ENCODE measurements at regions not wholly inside any gene's neighbourhood (a gene's known extent, or its start where the extent isn't known, plus 50 kb on each side); places are given as distances from the start of the nearest gene placed in this dataset.
"Not testable (repeated sequence)": the region's sequence is repeated elsewhere in the genome, so short reads cannot be mapped to it uniquely, and the experiment has no call there.

GRCh38 chr20:29296256-29297230, 1960.9 kb upstream of the DEFB115 start:
- no peak for DNase-seq (ENCODE audit: low spot score)

- DNase-seq (ENCODE audit: low spot score): no peak
Observed at GRCh38 chr20:29297411-29298270, 1959.8 kb upstream of the DEFB115 start.

- DNase-seq (ENCODE audit: low spot score): no peak
Observed at GRCh38 chr20:29298271-29298590, 1959.2 kb upstream of the DEFB115 start.

GRCh38 chr20:29298759-29299613, 1958.5 kb upstream of the DEFB115 start:
- DNase-seq (ENCODE audit: low spot score): no peak

- no peak for DNase-seq (ENCODE audit: low spot score)
Observed at GRCh38 chr20:29299811-29300578, 1957.5 kb upstream of the DEFB115 start.

GRCh38 chr20:29300579-29301551, 1956.6 kb upstream of the DEFB115 start:
- no peak for DNase-seq (ENCODE audit: low spot score)

- no peak for DNase-seq (ENCODE audit: low spot score)
Observed at GRCh38 chr20:29301624-29302259, 1955.7 kb upstream of the DEFB115 start.

- no peak for DNase-seq (ENCODE audit: low spot score)
Observed at GRCh38 chr20:29302979-29303644, 1954.4 kb upstream of the DEFB115 start.

- DNase-seq (ENCODE audit: low spot score): no peak
Observed at GRCh38 chr20:29306390-29307072, 1950.9 kb upstream of the DEFB115 start.

GRCh38 chr20:29307484-29307883, 1950.0 kb upstream of the DEFB115 start:
- DNase-seq (ENCODE audit: low spot score): not testable (repeated sequence)

- DNase-seq (ENCODE audit: low spot score): not testable (repeated sequence)
Observed at GRCh38 chr20:29308956-29309355, 1948.5 kb upstream of the DEFB115 start.

GRCh38 chr20:29309481-29309880, 1948.0 kb upstream of the DEFB115 start:
- not testable (repeated sequence) for DNase-seq (ENCODE audit: low spot score)

GRCh38 chr20:29311046-29311445, 1946.4 kb upstream of the DEFB115 start:
- not testable (repeated sequence) for DNase-seq (ENCODE audit: low spot score)

- DNase-seq (ENCODE audit: low spot score): not testable (repeated sequence)
Observed at GRCh38 chr20:29312679-29313078, 1944.8 kb upstream of the DEFB115 start.

- DNase-seq (ENCODE audit: low spot score): no peak
Observed at GRCh38 chr20:29313481-29313880, 1944.0 kb upstream of the DEFB115 start.

- DNase-seq (ENCODE audit: low spot score): no peak
Observed at GRCh38 chr20:29314294-29314693, 1943.2 kb upstream of the DEFB115 start.

GRCh38 chr20:29318871-29319461, 1938.5 kb upstream of the DEFB115 start:
- DNase-seq (ENCODE audit: low spot score): no peak

- no peak for DNase-seq (ENCODE audit: low spot score)
Observed at GRCh38 chr20:29319725-29320124, 1937.7 kb upstream of the DEFB115 start.

Data from hematopoietic multipotent progenitor cell treated with erythropoietin and hydrocortisone succinate and interleukin-3 and kit ligand, for 17 days (in vitro differentiated cells).